A673 (cell line): ENCODE measurements at regions not wholly inside any gene's neighbourhood (a gene's known extent, or its start where the extent isn't known, plus 50 kb on each side); places are given as distances from the start of the nearest gene placed in this dataset.

Experiments
- BruUV-seq: library from RNA; stranded (reverse); fragments of 400-500 nt; replicated peaks from 2 replicates; lab custom pipeline; 2021; lab: Mats Ljungman, UMichigan
- CTCF ChIA-PET: fragments of 300-600 bp; sonication (Branson Sonifier 250); formaldehyde crosslinking; loops from one replicate; lab custom pipeline; 2022; ENCODE audit warnings: antibody characterized with exemption; lab: Charles Lee
- POLR2A ChIA-PET: fragments of 300-600 bp; sonication (Branson Sonifier 250); formaldehyde crosslinking; loops from one replicate; lab custom pipeline; 2022; ENCODE audit warnings: antibody characterized with exemption; ENCODE audit not compliant: low non-redundant PET; lab: Charles Lee
- DNase-seq: peaks from one replicate; pipeline ENCODE4 v3.0.0-alpha.2; 2015; ENCODE audit warnings: low spot score
- H3K27ac ChIP-seq: fragments of 200-600 bp; sonication (generic); 2 replicates; pipeline ENCODE4 v1.5.1; 2016; ENCODE audit warnings: mixed run types, low read depth, mild to moderate bottlenecking, mixed read lengths, antibody characterized with exemption, low read length; ENCODE audit not compliant: poor library complexity, severe bottlenecking
- H3K27me3 ChIP-seq: fragments of 200-600 bp; sonication (generic); replicated peaks from 2 replicates; pipeline ENCODE4 v1.6.1; 2017; ENCODE audit warnings: mixed run types, low read depth, mild to moderate bottlenecking, mixed read lengths, antibody characterized with exemption, low read length; ENCODE audit not compliant: insufficient read depth, poor library complexity
- H3K36me3 ChIP-seq: fragments of 200-600 bp; sonication (generic); 2 replicates; pipeline ENCODE4 v1.6.1; 2016; ENCODE audit warnings: mixed run types, mild to moderate bottlenecking, mixed read lengths, antibody characterized with exemption, low read length; ENCODE audit not compliant: insufficient read depth, poor library complexity, severe bottlenecking
- H3K4me1 ChIP-seq: fragments of 200-600 bp; sonication (generic); 2 replicates; pipeline ENCODE4 v1.6.1; 2017; ENCODE audit warnings: mixed run types, mild to moderate bottlenecking, mixed read lengths, antibody characterized with exemption, low read length; ENCODE audit not compliant: insufficient read depth, poor library complexity, severe bottlenecking
- H3K4me3 ChIP-seq: fragments of 200-600 bp; sonication (generic); 2 replicates; pipeline ENCODE4 v1.5.1; 2016; ENCODE audit warnings: low read depth, mixed run types, mild to moderate bottlenecking, mixed read lengths, low read length; ENCODE audit not compliant: poor library complexity, severe bottlenecking
- H3K9me3 ChIP-seq: fragments of 200-600 bp; sonication (generic); 2 replicates; pipeline ENCODE4 v1.6.1; 2016; ENCODE audit warnings: mixed run types, low read depth, mild to moderate bottlenecking, mixed read lengths, antibody characterized with exemption, low read length; ENCODE audit not compliant: poor library complexity, severe bottlenecking
- CTCF ChIP-seq: fragments of 300-800, 200-600 bp; sonication (generic); conservative IDR thresholded peaks from 2 replicates; pipeline ENCODE4 v1.5.1; 2017; ENCODE audit warnings: low read depth, mild to moderate bottlenecking, antibody characterized with exemption, low read length, moderate library complexity, mixed read lengths
- EZH2 ChIP-seq: fragments of 200-600 bp; sonication (generic); IDR thresholded peaks from 2 replicates; pipeline ENCODE4 v1.6.1; 2017; ENCODE audit warnings: borderline replicate concordance, low read depth, mild to moderate bottlenecking, mixed read lengths, antibody characterized with exemption, low read length; ENCODE audit not compliant: poor library complexity, severe bottlenecking
- intact Hi-C: fragments of 100-400 bp; cut with micrococcal nuclease; formaldehyde crosslinking; loops from one replicate; pipeline ENCODE4 v1.10.0; 2022; ENCODE audit not compliant: unreplicated experiment

GRCh38 chr10:128337860-128338378, 211.7 kb upstream of the MKI67 start:
- ChIA-PET POLR2A (no interaction called here), CTCF (no interaction called here)
- Histone ChIP-seq H3K27ac (no peak overlapping the region), H3K4me1 (no peaks in the 10 kb centered on the region), H3K4me3 (no peak overlapping the region), H3K36me3 (no peaks in the 10 kb centered on the region), H3K27me3 (peaks cover 89% of the 10 kb centered on the region), H3K9me3 (no peaks in the 10 kb centered on the region)
- intact Hi-C loops: no loop called here
- BruUV-seq: no TSS peak
- TF ChIP-seq EZH2: no peak
- no peak for TF ChIP-seq CTCF
- DNase-seq: no peak

GRCh38 chr10:128338951-128339350, 212.7 kb upstream of the MKI67 start:
- BruUV-seq: no TSS peak
- Histone ChIP-seq H3K9me3 (no peaks in the 10 kb centered on the region), H3K27ac (no peak overlapping the region), H3K4me1 (no peaks in the 10 kb centered on the region), H3K27me3 (peaks cover 93% of the 10 kb centered on the region), H3K36me3 (no peaks in the 10 kb centered on the region), H3K4me3 (no peak overlapping the region)
- ChIA-PET POLR2A (no interaction called here), CTCF (no interaction called here)
- intact Hi-C loops: no loop called here
- DNase-seq: no peak
- no peak for TF ChIP-seq CTCF
- TF ChIP-seq EZH2: no peak

- Histone ChIP-seq H3K27me3 (peaks cover 94% of the 10 kb centered on the region), H3K4me1 (no peaks in the 10 kb centered on the region), H3K4me3 (no peak overlapping the region), H3K27ac (no peak overlapping the region), H3K9me3 (no peaks in the 10 kb centered on the region), H3K36me3 (no peaks in the 10 kb centered on the region)
- CTCF ChIA-PET: no interaction called here
- DNase-seq: no peak
- intact Hi-C loops: no loop called here
- BruUV-seq: no TSS peak
- POLR2A ChIA-PET: no interaction called here
- TF ChIP-seq EZH2 (no peak), CTCF (no peak)
Observed at GRCh38 chr10:128339753-128340152, 213.5 kb upstream of the MKI67 start.
